SK-N-MC (cell line): ENCODE measurements at regions not wholly inside any gene's neighbourhood (a gene's known extent, or its start where the extent isn't known, plus 50 kb on each side); places are given as distances from the start of the nearest gene placed in this dataset.

Experiments
- EZH2 ChIP-seq: fragments of 200-600 bp; sonication (generic); IDR thresholded peaks from one replicate; pipeline ENCODE4 v1.6.1; 2017; ENCODE audit warnings: antibody characterized with exemption
- FOXP2 ChIP-seq: optimal IDR thresholded peaks from 2 replicates; pipeline ENCODE3; 2011; ENCODE audit warnings: mild to moderate bottlenecking, moderate library complexity; ENCODE audit not compliant: insufficient read depth; ENCODE audit errors: extremely low read length, control extremely low read depth
- POLR2AphosphoS5 ChIP-seq: IDR thresholded peaks from 2 replicates; pipeline ENCODE4 v1.6.1; 2012; ENCODE audit warnings: mild to moderate bottlenecking, low read depth, low read length, borderline replicate concordance

- no peak for TF ChIP-seq POLR2AphosphoS5
- TF ChIP-seq EZH2: no peak
- no peak for TF ChIP-seq FOXP2
Measured at GRCh38 chr12:65765436-65765813, 58.9 kb upstream of the HMGA2 start.
